H1 (cell line): ENCODE measurements at regions not wholly inside any gene's neighbourhood (a gene's known extent, or its start where the extent isn't known, plus 50 kb on each side); places are given as distances from the start of the nearest gene placed in this dataset.

ENCODE experiments used
- CTCF ChIA-PET: fragments of 300-600 bp; sonication (Branson Sonifier 250); formaldehyde crosslinking; loops from one replicate; lab custom pipeline; 2021; ENCODE audit not compliant: partially characterized antibody; lab: Charles Lee
- POLR2A ChIA-PET: fragments of 300-600 bp; sonication (Branson Sonifier 250); formaldehyde crosslinking; loops from one replicate; lab custom pipeline; 2021; ENCODE audit warnings: inconsistent platforms; ENCODE audit not compliant: partially characterized antibody; lab: Charles Lee
- DNase-seq, 2 experiments: peaks; one replicate each; pipeline versions ENCODE4 v3.0.0 to v3.0.0-alpha.2; 2010 to 2022; ENCODE audit warnings: low spot score in 2 of 2, low read depth in 1 of 2, mixed read lengths in 1 of 2
- FAIRE-seq: peaks from 2 replicates; lab custom pipeline; 2011; peaks lifted over from hg19 to GRCh38; lab: Jason Lieb, UNC
- H2AFZ ChIP-seq: 2 replicates; pipeline ENCODE4 v1.8.1; 2012; ENCODE audit warnings: low read length, inconsistent platforms
- H2AK5ac ChIP-seq: 2 replicates; pipeline ENCODE4 v1.6.1; 2013; ENCODE audit warnings: low read depth, low read length
- H2BK120ac ChIP-seq: replicated peaks from 2 replicates; pipeline ENCODE3; 2013; ENCODE audit warnings: low read depth, low read length, inconsistent platforms
- H2BK12ac ChIP-seq: 2 replicates; pipeline ENCODE4 v1.6.1; 2013; ENCODE audit warnings: low read depth, low read length
- H2BK15ac ChIP-seq: 2 replicates; pipeline ENCODE4 v1.6.1; 2013; ENCODE audit warnings: low read length
- H2BK20ac ChIP-seq: 2 replicates; pipeline ENCODE4 v1.6.1; 2013; ENCODE audit warnings: low read length
- H2BK5ac ChIP-seq: 2 replicates; pipeline ENCODE4 v1.6.1; 2013; ENCODE audit warnings: low read depth, low read length
- H3K14ac ChIP-seq: 2 replicates; pipeline ENCODE4 v1.6.1; 2013; ENCODE audit warnings: inconsistent platforms; ENCODE audit not compliant: insufficient read length
- H3K18ac ChIP-seq: 2 replicates; pipeline ENCODE4 v1.6.1; 2013; ENCODE audit warnings: low read length; ENCODE audit errors: extremely low read depth
- H3K23ac ChIP-seq: 2 replicates; pipeline ENCODE4 v1.6.1; 2013; ENCODE audit warnings: inconsistent platforms; ENCODE audit not compliant: insufficient read length
- H3K23me2 ChIP-seq: 2 replicates; pipeline ENCODE4 v1.6.1; 2013; ENCODE audit warnings: low read depth, low read length
- H3K27ac ChIP-seq: 2 replicates; pipeline ENCODE4 v1.6.1; 2011; ENCODE audit warnings: low read depth, low read length, inconsistent platforms
- H3K27me3 ChIP-seq, 4 experiments: replicated peaks in 1 of 4; 1 replicate in 1 of 4; 2 replicates in 3 of 4; pipeline versions ENCODE4 v1.6.1 to v1.8.1; 2011 to 2013; ENCODE audit warnings: low read length in 3 of 4, mild to moderate bottlenecking in 3 of 4, inconsistent platforms in 2 of 4, mixed read lengths in 2 of 4, moderate library complexity in 1 of 4; ENCODE audit not compliant: control insufficient read depth in 3 of 4, insufficient read depth in 3 of 4; ENCODE audit errors: extremely low read depth in 1 of 4
- H3K36me3 ChIP-seq, 4 experiments: 2 replicates each; pipeline versions ENCODE4 v1.6.1 to v1.8.1; 2011 to 2013; ENCODE audit warnings: mild to moderate bottlenecking in 4 of 4, low read length in 3 of 4, moderate library complexity in 2 of 4, control low read depth in 1 of 4, inconsistent platforms in 1 of 4; ENCODE audit not compliant: insufficient read depth in 4 of 4, control insufficient read depth in 2 of 4
- H3K4ac ChIP-seq: replicated peaks from 2 replicates; pipeline ENCODE3; 2013; ENCODE audit warnings: low read length, low read depth, mixed read lengths, inconsistent platforms; ENCODE audit not compliant: insufficient read length
- H3K4me1 ChIP-seq, 4 experiments: replicated peaks in 1 of 4; 1 replicate in 1 of 4; 2 replicates in 3 of 4; pipeline versions ENCODE4 v1.6.1 to v1.8.1; 2011 to 2013; ENCODE audit warnings: low read length in 3 of 4, inconsistent platforms in 2 of 4, mixed read lengths in 1 of 4; ENCODE audit not compliant: insufficient read depth in 4 of 4, control insufficient read depth in 3 of 4
- H3K4me2 ChIP-seq, 2 experiments: 2 replicates each; pipeline versions ENCODE4 v1.6.1 to v1.8.1; 2011 to 2013; ENCODE audit warnings: low read depth in 2 of 2, low read length in 2 of 2, control low read depth in 1 of 2, inconsistent platforms in 1 of 2, mild to moderate bottlenecking in 1 of 2; ENCODE audit not compliant: insufficient read depth in 1 of 2
- H3K4me3 ChIP-seq, 4 experiments: fragments of 200-600, 300-600 bp in 1 of 4; sonication (generic), shearing (Covaris generic), sonication (Bioruptor Twin) in 1 of 4; 2 replicates each; pipeline versions ENCODE4 v1.5.1 to v1.8.1; 2011 to 2016; ENCODE audit warnings: low read length in 4 of 4, low read depth in 3 of 4, control low read depth in 2 of 4, inconsistent platforms in 2 of 4, mild to moderate bottlenecking in 2 of 4, mixed read lengths in 1 of 4, moderate library complexity in 1 of 4; ENCODE audit not compliant: insufficient read depth in 2 of 4; ENCODE audit errors: extremely low read depth in 1 of 4
- H3K56ac ChIP-seq: replicated peaks from 2 replicates; pipeline ENCODE3; 2013; ENCODE audit warnings: low read depth, mild to moderate bottlenecking, mixed read lengths, low read length, inconsistent platforms; ENCODE audit not compliant: insufficient read length
- H3K79me1 ChIP-seq: 2 replicates; pipeline ENCODE4 v1.6.1; 2013; ENCODE audit warnings: low read depth, low read length, control low read depth
- H3K79me2 ChIP-seq, 2 experiments: 2 replicates each; pipeline versions ENCODE4 v1.6.1 to v1.8.1; 2012 to 2013; ENCODE audit warnings: low read length in 2 of 2, mild to moderate bottlenecking in 2 of 2, inconsistent platforms in 1 of 2; ENCODE audit not compliant: insufficient read depth in 2 of 2, control insufficient read depth in 1 of 2
- H3K9ac ChIP-seq, 4 experiments: replicated peaks in 1 of 4; 1 replicate in 1 of 4; 2 replicates in 3 of 4; pipeline versions ENCODE4 v1.6.1 to v1.8.1; 2011 to 2013; ENCODE audit warnings: low read depth in 3 of 4, low read length in 3 of 4, control low read depth in 2 of 4, mild to moderate bottlenecking in 2 of 4, moderate library complexity in 2 of 4, inconsistent platforms in 1 of 4; ENCODE audit errors: extremely low read depth in 1 of 4
- H3K9me3 ChIP-seq, 2 experiments: 2 replicates each; pipeline versions ENCODE4 v1.6.1 to v1.8.1; 2012 to 2013; ENCODE audit warnings: mild to moderate bottlenecking in 2 of 2, moderate library complexity in 2 of 2, control low read depth in 1 of 2, inconsistent platforms in 1 of 2, low read depth in 1 of 2, low read length in 1 of 2, mixed read lengths in 1 of 2; ENCODE audit not compliant: insufficient read depth in 2 of 2
- H4K20me1 ChIP-seq, 2 experiments: replicated peaks in 1 of 2; 2 replicates each; pipeline versions ENCODE3 to v1.8.1; 2011 to 2013; ENCODE audit warnings: inconsistent platforms in 2 of 2, low read length in 2 of 2, mild to moderate bottlenecking in 1 of 2; ENCODE audit not compliant: insufficient read depth in 2 of 2, control insufficient read depth in 1 of 2
- H4K5ac ChIP-seq: 2 replicates; pipeline ENCODE4 v1.6.1; 2013; ENCODE audit warnings: low read length, low read depth, mixed read lengths, inconsistent platforms; ENCODE audit not compliant: insufficient read length
- H4K8ac ChIP-seq: 2 replicates; pipeline ENCODE4 v1.8.0; 2013; ENCODE audit warnings: mild to moderate bottlenecking, moderate library complexity, low read length, inconsistent platforms; ENCODE audit not compliant: insufficient read depth; ENCODE audit errors: extremely low read depth
- H4K91ac ChIP-seq: replicated peaks from 2 replicates; pipeline ENCODE3; 2013; ENCODE audit warnings: low read length, mixed read lengths, inconsistent platforms; ENCODE audit not compliant: insufficient read length
- CBX5 ChIP-seq: fragments of 300-800, 300-1000 bp; sonication (generic); IDR thresholded peaks from 2 replicates; pipeline ENCODE4 v1.7.1; 2016; ENCODE audit warnings: antibody characterized with exemption, low read length, low read depth
- CBX8 ChIP-seq: fragments of 300-800, 300-1000 bp; sonication (generic); IDR thresholded peaks from 2 replicates; pipeline ENCODE4 v1.7.1; 2016; ENCODE audit warnings: low read depth, low read length, borderline replicate concordance
- CHD1 ChIP-seq: IDR thresholded peaks from 2 replicates; pipeline ENCODE4 v1.6.1; 2012; ENCODE audit warnings: low read depth, low read length, improper control_type of control experiment
- JUN ChIP-seq: IDR thresholded peaks from 2 replicates; pipeline ENCODE4 v1.6.1; 2011; ENCODE audit warnings: low read depth, mild to moderate bottlenecking, improper control_type of control experiment, low read length
- KDM1A ChIP-seq: fragments of 200-600, 300-600 bp; sonication (generic); IDR thresholded peaks from 2 replicates; pipeline ENCODE4 v1.7.1; 2016; ENCODE audit warnings: mild to moderate bottlenecking, low read length, borderline replicate concordance
- RNF2 ChIP-seq: fragments of 200-900, 300-1000 bp; sonication (generic); IDR thresholded peaks from 2 replicates; pipeline ENCODE4 v1.7.1; 2016; ENCODE audit warnings: borderline replicate concordance, low read depth, mild to moderate bottlenecking, antibody characterized with exemption, low read length; ENCODE audit not compliant: poor library complexity, severe bottlenecking; ENCODE audit errors: missing control alignments
- SIN3A ChIP-seq, 2 experiments: IDR thresholded peaks in 1 of 2; conservative IDR thresholded peaks in 1 of 2; 2 replicates each; pipeline ENCODE4 v1.6.1; 2011 to 2012; ENCODE audit warnings: low read length in 2 of 2, improper control_type of control experiment in 1 of 2, low read depth in 1 of 2, mild to moderate bottlenecking in 1 of 2
- SP1 ChIP-seq: IDR thresholded peaks from 2 replicates; pipeline ENCODE4 v1.6.1; 2011; ENCODE audit warnings: low read depth, low read length
- TAF7 ChIP-seq: optimal IDR thresholded peaks from 2 replicates; pipeline ENCODE3; 2011; ENCODE audit warnings: low read depth, mild to moderate bottlenecking, inconsistent platforms, low read length, moderate library complexity, borderline replicate concordance
- WGBS, 2 experiments: shearing (Covaris generic) in 1 of 2; methylation state at CpG; one replicate each; pipeline versions ENCODE4 v1.1.6 to v1.1.7; 2013 to 2015; ENCODE audit warnings: low lambda C conversion rate in 2 of 2, mixed read lengths in 2 of 2, inconsistent platforms in 1 of 2, low coverage in 1 of 2, missing lambda C conversion rate in 1 of 2; ENCODE audit not compliant: insufficient replicate concordance in 2 of 2, insufficient coverage in 1 of 2, insufficient read length in 1 of 2; ENCODE audit errors: extremely low coverage in 1 of 2, missing lambda C conversion rate in 1 of 2; 5-methylcytosine and 5-hydroxymethylcytosine counted together
- TF ChIP-seq, protein P1 (sequence below): IDR thresholded peaks from 2 replicates; pipeline ENCODE4 v1.6.1; 2012; ENCODE audit warnings: low read length, inconsistent platforms
- TF ChIP-seq, protein P2 (sequence below): IDR thresholded peaks from 2 replicates; pipeline ENCODE4 v1.6.1; 2011; ENCODE audit warnings: low read depth, mild to moderate bottlenecking, low read length; ENCODE audit not compliant: insufficient read depth

DNA sequence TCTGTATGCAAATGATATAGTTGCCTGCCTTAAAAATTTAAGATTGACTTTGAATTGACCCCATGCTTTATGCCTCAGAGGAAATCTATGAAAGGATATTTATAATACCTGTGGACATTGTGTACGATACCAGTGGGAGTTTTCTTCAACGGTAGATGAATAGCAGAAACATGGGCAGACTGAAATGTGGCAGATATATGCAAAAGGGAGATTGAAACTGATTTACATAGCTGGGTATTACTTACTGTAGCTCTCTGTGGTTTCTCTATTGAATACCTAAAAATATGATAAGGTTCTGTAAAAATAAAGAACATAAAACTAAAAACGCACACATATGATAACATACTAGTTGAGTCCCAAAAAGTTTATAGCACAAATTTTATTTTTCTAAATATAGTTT lies 345.2 kb upstream of the PCSK5 start:
- no peak for DNase-seq
- Histone ChIP-seq H3K4me2 (no peak overlapping the region), H3K36me3 (no peaks in the 10 kb centered on the region), H4K5ac (no peak overlapping the region), H3K9me3 (no peaks in the 10 kb centered on the region), H3K9ac (no peak overlapping the region), H2BK12ac (no peak overlapping the region), H4K20me1 (no peaks in the 10 kb centered on the region), H3K23ac (no peak overlapping the region), H4K91ac (no peak overlapping the region), H3K56ac (no peak overlapping the region), H2AK5ac (no peak overlapping the region), H2BK20ac (no peak overlapping the region), H3K4ac (no peak overlapping the region), H2BK5ac (no peak overlapping the region), H2BK120ac (no peak overlapping the region), H3K23me2 (no peaks in the 10 kb centered on the region), H4K8ac (no peak overlapping the region), H3K79me2 (no peaks in the 10 kb centered on the region), H3K14ac (no peak overlapping the region), H2BK15ac (no peak overlapping the region), H3K27ac (no peak overlapping the region), H2AFZ (no peak overlapping the region), H3K4me3 (no peak overlapping the region), H3K4me1 (no peaks in the 10 kb centered on the region), H3K27me3 (no peaks in the 10 kb centered on the region), H3K79me1 (no peaks in the 10 kb centered on the region), H3K18ac (no peak overlapping the region)
- 93% methylated on average over 3 of the region's 3 CpGs; no CpG with 5 or more reads in 1 of the 2 experiments for WGBS, 2 experiments
- no peak for TF ChIP-seq JUN
- no peak for TF ChIP-seq SP1
- no peak for TF ChIP-seq TAF7
- no peak for TF ChIP-seq KDM1A
- TF ChIP-seq RNF2 = no peak
- no peak for TF ChIP-seq SIN3A (conservative IDR thresholded peaks at IDR 0.05 in 1 of 2, IDR thresholded peaks at IDR 0.05 in 1 of 2; ENCODE audit: low read depth in 1 of 2, low read length in 2 of 2)
- TF ChIP-seq CBX5 = no peak
- TF ChIP-seq, protein P1, sequence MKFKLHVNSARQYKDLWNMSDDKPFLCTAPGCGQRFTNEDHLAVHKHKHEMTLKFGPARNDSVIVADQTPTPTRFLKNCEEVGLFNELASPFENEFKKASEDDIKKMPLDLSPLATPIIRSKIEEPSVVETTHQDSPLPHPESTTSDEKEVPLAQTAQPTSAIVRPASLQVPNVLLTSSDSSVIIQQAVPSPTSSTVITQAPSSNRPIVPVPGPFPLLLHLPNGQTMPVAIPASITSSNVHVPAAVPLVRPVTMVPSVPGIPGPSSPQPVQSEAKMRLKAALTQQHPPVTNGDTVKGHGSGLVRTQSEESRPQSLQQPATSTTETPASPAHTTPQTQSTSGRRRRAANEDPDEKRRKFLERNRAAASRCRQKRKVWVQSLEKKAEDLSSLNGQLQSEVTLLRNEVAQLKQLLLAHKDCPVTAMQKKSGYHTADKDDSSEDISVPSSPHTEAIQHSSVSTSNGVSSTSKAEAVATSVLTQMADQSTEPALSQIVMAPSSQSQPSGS = no peak
- no peak for TF ChIP-seq CHD1
- no peak for TF ChIP-seq CBX8
- TF ChIP-seq, protein P2, sequence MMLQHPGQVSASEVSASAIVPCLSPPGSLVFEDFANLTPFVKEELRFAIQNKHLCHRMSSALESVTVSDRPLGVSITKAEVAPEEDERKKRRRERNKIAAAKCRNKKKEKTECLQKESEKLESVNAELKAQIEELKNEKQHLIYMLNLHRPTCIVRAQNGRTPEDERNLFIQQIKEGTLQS = no peak
- CTCF ChIA-PET = no interaction called here
- POLR2A ChIA-PET = no interaction called here
- no peak for FAIRE-seq
